ENCODE measurements at regions not wholly inside any gene's neighbourhood (a gene's known extent, or its start where the extent isn't known, plus 50 kb on each side); places are given as distances from the start of the nearest gene placed in this dataset.

DNA sequence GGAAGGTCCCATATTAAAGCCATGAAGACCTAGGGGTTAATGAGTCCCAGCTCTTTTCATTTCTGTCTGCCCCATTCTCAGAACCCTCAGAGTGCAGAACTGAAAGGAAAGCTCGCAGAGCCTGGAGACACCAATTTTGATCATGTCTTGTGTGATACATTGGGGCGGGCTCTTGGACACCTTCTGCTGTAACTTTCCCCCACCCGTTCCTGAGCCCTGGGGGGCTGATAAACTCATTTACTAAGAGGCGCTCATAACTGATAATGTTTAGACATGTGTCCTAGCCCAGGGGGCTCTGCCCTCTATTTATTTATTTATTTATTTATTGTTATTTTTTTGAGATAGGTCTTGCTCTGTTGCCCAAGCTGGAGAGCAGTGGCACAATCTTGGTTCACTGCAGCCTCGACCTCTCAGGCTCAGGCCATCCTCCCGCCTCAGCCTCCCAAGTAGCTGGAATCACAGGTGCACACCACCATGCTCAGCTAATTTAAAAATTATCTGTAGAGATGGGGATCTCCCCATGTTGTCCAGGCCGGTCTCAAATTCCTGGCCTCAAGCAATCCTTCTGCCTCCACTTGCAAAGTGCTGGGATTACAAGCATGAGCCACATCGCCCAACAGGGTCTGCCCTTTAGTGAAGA lies 72.4 kb upstream of the HAAO start:
- no peak for DNase-seq

GRCh38 chr2:42864222-42864621 lies 71.8 kb upstream of the HAAO start:
- DNase-seq: no peak

DNA sequence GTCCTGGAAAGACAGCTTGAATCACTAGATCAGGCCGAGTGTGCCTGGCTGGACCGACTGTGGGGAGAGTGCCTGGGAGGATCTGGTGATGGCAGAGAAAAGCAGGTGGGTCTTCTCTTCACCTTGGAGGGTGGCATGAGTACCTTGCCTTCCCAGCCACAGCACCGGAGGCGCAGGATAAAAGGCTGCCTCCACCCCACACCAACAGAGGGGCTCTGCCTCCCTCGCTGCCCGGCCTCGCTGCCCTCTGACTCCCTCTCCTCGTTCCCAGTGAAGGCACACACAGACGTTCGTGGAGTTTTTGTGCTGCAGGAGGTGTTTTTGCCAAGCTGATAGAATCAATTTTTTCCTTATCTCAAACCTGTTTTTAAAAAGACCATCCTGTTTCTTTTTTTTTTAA lies 71.4 kb upstream of the HAAO start:
- no peak for DNase-seq

DNA sequence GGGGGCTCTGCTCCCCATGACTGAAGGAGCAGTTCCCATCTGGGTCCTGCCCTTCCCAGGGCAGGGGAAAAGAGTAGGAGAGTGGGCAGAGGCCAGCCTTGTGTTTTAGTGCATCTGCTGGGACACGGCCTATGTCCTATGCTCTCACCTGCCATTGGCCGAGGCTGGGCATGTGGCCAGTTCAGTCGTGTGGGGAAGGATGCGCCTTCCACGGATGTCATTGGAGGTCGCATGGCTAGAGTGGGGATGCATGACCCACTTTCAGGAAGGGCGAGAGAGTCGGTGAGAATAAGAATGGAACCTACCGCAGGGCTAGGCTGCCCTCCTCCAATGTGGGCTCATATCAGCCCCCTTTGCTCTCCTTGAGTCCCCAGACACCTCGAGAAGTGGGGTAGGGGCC lies 70.9 kb upstream of the HAAO start:
- DNase-seq: no peak

- no peak for DNase-seq
These were observed 70.3 kb upstream of the HAAO start for GRCh38 chr2:42862669-42863185.

DNA sequence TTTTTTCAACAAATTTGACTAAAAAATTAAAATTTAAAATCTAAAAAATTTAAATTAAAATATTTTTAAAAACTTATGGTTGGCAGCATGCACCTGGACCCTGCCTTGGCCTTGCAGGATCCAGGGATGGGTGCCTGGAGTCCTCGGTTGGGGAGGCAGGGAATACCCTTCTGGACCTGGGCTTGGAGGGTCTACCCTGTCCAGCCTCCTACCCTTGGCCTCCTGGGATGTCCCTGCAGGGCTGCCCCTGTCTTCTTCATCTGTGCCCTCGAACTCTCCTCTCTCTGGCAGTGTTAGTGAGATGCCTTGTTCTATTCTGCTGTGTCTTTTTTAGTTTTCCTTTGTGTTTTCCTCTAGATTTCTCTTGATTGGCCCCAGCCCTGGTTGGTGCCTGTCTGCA lies 68.9 kb upstream of the HAAO start:
- no peak for DNase-seq

DNA sequence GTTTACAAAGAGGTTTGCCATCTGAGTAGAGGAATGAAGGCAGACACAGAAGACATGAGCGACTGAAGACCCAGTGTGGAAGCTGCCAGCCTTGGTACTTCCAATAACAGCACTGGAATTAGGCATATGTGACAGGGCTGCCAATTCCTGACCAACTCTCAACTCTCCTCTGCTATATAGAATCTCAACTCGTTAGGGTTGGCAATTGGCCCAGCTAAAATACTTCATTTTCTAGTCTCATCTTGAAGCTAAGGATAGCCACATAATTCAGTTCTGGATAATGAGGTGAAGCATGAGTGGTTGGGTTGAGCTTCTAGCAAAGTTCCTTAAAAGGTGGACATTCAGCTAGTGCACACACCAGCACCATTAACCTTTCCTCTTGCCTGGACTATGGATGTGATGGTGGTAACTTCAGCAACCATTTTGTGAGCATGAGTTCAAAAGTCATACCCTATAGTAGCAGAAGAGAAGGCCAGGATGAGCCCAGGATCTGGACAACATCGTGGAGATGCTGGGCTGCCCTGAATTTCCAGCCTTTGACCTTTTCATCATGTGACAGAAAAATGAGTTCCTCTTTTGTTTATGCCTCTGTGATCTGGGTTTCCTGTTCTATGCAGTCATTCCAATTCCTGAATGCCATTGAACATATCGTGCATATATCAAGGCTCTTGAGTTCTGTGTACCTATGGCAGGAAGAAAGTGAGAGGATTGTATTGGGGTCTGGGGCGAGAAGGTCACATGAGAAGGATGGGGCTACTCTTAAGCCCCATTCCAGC lies 68.1 kb upstream of the HAAO start:
- DNase-seq: peak in 1 of 2 experiments; percentile 23

DNA sequence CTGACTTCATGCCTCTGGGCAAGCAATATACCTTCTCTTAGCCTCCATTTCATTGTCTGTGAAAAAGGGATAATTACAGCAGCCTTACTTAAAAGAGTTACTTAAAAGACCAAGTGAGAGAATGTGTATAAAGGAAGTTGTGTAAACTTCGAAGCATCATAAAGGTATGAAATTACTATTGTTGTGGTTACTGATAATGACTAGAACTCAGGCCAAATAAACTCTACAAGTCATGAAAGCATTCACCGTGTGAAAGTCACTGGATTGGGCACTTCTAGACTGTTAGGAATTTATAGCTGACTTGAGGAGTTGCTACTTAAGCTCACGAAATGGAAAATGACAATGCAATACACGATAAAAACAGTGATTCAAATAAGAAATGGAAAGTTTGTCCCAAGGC lies 67.4 kb upstream of the HAAO start:
- DNase-seq: no peak

DNA sequence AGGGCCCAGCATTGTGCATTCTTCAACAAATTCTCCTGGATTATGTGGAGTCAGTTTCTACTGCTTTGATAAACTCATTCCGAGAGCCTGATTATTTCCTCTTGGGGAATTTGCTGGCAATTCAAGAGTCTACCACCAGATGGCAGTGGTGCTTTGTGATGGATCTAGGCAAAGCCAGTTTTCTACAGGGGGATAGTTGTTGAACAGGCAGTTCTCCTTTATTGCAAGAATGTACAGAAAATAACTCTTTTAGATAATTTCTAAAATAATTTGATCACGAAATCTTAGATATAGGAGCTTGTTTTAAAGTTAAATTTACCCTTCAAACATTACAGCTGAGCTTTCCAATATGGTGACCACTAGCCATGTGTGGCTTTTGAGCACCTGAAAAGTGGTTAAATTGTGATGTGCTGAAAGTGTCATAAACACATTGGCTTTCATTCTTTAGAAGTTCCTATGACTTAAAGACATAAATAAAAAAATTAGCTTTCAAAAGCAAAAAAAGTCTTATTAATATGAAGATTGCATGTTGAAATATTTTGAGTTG lies 66.7 kb upstream of the HAAO start:
- peak; percentile 49 to 64 for DNase-seq

DNA sequence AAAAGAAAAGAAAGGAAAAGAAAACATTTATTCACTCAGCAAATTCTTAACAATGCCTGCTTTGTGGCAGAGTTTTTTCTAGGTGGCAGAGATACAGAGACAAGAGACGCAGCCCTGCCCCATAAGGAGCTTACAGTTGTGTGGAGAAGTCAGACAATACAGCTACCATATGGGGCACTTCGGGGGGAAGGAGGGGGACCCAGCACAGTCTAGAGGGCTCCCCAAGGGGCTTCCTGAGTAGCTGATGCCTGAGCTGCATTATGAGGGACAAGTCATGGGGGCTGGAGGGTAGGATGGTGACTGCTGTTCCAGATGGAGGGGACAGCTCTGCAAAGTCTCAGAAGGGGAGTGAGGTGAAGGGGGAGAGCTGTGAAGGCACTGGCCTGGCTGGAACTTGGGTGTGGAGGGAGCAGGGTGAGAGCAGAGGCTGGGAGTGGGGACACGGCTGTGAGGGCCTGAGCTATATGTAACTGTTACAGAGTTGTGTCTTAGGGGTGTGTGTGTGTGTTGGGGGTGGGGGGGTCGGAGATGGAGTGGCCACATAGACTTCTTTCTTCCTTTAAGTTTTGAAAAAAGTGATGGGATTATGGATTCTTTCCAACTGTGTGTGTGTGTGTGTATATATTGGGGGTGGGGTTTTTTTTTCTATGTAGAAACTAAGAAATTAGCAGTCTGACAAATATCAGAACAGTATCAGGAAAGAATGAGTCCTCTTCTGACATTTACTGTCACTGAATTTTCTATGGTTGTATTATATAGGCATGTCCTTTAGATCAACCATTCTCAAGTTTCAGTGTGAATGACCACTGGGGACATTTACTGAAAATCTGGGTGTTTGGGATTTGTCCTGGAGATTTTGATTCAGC lies 66.0 kb upstream of the HAAO start:
- no peak for DNase-seq

DNA sequence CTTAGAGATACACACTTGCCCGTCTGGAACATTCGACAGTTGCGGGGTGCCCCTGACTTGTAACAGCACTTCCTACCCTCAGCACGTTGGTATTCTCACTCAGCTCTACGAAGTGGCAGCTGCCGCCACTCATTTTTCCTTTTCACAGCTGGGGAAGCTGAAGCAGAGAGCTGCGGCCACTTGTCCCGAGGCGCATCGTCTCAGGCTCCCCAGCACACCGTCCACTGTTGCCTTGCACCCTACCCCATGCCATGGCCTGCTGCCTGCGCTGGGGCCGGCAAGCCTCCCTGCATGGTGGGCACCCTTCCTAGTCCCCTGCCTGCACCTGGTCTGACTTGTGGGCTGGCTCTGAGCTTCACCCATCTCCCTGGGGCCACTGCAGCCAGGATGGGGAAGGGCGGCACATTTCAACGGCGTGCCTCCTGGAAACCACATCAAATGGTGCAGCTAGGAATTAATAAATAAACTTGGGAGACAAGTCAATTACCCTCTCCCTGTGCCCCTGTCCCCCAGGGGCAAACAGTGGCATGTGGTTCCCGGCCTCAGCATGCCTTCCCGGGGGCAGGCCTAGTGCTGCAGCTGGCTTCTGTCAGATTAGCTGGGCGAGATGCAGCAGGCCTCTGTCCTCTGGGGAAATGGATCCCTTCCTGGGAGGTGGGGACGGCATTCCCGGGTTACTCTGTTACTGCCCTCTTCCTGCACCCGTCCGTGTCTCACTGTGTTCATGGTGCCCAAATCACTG lies 64.7 kb upstream of the HAAO start:
- DNase-seq: no peak

DNA sequence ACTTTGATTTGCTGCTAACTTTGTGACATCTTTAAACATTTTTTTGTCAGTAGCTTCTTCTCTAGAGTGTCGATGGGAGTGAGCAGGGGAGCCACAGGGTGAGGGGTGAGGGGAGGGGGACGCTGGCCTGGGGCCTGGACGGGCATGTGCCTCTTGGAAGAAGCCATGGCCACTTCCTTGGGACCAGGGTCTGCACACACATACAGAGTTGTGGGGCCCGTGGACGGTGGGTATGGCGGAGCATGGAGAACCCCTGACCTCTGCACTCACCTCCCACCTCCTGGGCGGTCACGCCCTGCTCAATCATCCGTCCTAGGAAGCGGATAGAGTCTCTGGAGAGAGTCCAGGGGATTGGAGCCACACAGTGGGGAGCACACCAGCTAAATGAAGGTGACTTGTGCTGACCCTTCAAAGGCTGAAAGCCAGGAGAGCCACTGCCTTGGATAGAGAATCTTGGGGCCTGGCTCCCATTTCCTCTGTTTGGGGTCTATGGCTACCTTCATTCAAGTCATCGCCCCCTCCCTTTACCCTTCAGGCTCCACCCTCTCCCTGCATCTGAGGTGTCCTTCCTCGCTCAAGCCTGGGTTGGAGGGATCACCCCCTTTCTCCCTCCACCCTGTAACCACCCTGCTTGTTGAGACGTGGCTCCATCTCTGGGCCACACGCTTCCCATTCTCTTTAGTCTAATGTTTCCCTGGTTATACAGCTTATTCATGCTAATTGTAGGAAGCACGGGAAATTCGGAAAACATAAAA lies 63.9 kb upstream of the HAAO start:
- no peak for DNase-seq

DNA sequence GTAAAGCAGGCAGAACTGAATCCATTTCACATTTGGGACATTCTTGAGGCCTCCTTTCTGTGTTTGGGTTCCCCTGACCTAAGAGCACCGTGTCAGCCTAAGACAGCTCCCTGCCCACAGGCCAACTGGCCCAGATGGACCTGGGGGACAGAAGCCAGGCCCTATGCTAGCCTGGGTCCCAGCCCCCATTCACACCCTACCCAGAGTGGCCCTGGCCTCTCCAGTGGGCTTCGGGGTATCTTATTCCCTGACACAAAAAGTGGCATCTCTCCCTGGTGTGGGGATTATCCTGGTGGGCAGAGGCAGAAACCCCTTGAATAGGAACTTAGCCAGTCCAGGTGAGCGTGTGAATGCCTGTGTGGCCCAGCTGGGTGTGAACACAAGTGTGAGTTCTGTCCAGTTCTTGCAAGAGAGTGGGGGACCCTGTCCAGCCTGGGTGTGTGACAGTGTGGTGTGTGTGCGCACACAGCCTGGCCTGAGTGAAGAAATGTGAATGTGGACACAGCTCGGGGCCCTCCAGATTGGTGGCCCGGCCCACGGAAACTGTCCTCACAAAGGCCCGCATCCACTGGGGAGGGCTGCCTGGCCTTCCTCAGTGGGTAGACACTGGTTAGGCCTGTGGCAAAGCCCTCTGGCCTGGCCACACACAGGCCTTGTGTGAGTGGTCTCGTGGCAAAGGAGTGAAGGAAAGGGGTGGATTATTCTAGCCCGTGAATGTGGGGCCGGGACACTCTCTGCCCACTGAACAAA lies 63.0 kb upstream of the HAAO start:
- DNase-seq: no peak

GRCh38 chr2:42854207-42854818 lies 61.9 kb upstream of the HAAO start:
- DNase-seq: no peak

GRCh38 chr2:42853549-42854206 lies 61.3 kb upstream of the HAAO start:
- DNase-seq: no peak

GRCh38 chr2:42852798-42853197 lies 60.4 kb upstream of the HAAO start:
- no peak for DNase-seq

- DNase-seq: no peak
These were observed 59.4 kb upstream of the HAAO start for GRCh38 chr2:42851740-42852250.

- DNase-seq: no peak
These were observed 58.8 kb upstream of the HAAO start for GRCh38 chr2:42851186-42851585.

DNA sequence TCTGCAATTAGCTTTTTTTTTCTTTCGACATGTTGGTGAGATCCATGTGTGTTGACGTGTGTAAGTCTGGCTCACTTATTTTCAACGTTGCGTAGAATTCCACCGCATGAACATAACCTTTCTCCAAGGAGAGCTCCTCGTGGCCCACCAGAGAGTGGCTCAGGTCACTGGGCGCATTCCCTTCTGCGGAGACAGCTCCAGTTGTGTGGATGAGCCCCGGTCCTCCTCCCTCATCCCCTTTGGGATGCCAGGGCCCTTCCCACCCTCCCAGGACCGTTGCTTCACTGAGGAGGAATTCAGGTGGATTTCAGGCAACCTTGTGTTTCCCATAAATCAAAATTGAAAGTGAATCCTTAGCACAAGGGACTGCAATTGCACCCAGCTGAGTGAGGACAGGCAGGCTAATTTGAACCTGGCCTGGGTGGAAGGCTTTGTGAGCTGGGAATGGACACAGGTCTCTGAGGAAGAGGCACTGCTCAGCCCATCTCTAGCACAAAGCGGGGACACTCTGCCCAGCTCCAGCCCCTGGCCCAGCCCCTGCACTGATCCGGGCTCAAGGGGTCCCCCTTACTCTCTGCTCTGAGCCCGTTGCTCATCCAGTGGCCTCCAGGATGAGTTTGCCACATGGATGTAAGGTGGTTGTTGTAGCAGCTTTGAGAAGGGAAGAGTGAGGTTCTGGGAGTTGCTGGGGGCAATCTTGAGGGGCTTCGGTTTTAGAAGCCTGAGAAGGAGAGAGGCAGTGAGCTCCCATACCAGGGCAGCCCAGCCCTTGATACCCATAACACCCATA lies 57.8 kb upstream of the HAAO start:
- no peak for DNase-seq
